DMS 273 (cell line): ENCODE measurements at regions not wholly inside any gene's neighbourhood (a gene's known extent, or its start where the extent isn't known, plus 50 kb on each side); places are given as distances from the start of the nearest gene placed in this dataset.

Experiments
- DNase-seq: peaks from one replicate; lab custom pipeline; 2025; ENCODE audit not compliant: unreplicated experiment; lab: John Stamatoyannopoulos, UW

DNA sequence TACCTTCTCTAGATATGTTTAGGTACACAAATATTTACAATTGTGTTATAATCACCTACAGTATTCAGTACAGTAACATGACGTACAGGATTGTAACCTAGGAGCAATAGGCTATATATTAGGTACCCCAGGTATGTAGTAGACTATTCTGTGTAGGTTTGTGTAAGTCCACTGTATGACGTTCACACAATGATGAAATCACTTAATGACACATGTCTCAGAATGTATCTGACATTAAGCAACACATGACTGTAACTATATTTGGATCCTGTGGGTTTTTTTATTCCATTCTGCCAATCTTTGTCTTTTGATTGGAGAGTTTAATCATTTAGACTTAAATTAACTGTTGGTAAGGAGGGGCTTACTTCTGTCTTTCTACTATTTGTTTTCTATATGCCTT lies 52.1 kb downstream of the STYXL2 start:
- DNase-seq: no peak

GRCh38 chr1:167146903-167147539 lies 53.1 kb downstream of the STYXL2 start:
- DNase-seq: no peak

GRCh38 chr1:167148421-167148820 lies 54.5 kb downstream of the STYXL2 start:
- DNase-seq: peak; percentile 10

DNA sequence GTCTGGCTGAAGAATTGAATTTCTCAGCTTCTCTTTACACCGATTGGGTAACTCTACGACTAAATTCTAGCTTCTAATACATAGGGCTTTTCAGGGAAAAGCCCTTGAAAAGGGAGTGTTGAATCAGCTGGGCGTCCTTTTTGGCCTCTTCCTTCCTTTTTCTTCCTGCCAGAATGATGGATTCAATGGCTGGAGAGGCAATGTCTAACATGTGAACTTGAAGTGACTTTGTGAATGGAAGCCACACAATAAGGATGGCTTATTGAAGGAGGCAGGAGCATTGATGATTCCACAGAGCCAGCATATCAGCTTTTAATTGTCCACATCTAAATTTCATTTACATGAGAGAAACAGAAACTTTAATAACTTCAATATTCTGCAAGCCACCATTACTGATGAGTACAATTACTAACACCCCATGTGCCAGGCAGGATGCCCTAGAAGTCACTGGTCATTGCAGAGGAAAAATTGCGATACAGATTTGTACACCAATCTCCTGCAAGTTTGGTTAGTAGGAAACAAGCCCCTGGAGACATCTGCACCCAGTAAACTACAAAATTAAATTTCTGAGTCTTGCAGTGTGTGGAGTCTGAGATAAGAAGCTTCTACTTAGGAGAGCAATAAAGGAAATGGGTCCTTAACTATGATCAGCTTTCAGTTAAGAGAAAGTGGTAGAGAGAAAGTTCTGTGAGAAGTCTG lies 56.1 kb downstream of the STYXL2 start:
- DNase-seq: no peak

DNA sequence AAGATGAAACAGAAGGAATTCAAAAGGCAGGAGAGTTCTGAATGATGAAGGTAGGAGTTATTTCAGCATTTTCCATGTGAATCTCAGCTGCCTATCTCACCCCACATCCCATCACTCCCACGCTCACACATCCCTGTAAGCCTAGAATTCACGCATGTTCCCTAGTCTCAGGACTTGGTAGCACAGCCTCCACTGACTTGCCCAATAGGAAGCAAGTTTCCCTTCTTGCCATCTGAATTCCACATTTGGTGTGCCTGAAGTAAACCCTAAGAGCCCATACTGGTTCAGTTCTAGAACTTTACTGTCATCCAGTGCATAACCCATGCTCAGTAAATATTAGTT lies 56.6 kb downstream of the STYXL2 start:
- DNase-seq: no peak

GRCh38 chr1:167152192-167152876 lies 58.5 kb downstream of the STYXL2 start:
- DNase-seq: peak; percentile 30

- no peak for DNase-seq
Measured at GRCh38 chr1:167156466-167156865, 62.6 kb downstream of the STYXL2 start.

DNA sequence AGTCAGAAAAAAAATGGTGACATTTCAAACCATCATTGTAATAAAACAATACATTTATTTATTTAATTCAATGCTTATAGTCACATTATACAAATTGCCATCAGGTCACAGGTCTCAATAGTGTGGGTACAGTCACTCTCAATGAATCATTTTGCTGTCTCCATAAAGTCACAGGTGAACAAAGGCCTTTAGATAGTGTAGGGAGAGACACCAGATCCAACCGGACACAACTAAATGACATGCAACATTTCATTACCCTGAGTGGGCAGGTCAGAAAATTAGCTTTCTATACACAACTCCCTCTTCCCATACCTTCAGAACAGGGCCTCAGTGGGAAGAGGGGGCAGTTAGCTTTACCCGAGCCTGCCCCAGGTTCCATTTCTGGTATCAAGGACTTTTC lies 63.2 kb downstream of the STYXL2 start:
- DNase-seq: no peak

GRCh38 chr1:167158111-167158812 lies 62.4 kb upstream of the POU2F1 start:
- DNase-seq: no peak

DNA sequence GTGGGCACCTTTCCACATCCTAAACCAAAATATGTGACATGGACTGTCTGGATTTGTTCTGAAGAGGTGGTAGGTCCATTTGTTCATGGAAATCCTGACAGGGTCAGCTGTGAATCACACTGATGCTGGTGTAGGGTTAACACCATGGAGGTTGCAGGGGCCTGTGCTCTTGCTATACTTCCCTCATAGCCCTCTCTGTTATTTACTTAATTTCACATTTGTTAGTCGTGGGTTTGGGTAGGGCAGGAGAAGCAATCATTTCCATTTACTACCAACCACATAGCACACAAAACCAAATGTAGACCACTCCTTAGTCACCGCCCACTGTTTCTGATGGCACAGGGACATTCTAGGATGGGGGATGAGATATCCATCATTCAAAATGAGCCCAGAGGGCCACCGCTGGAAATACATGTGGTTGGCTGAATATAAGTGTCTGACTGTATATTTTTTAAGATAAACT lies 61.8 kb upstream of the POU2F1 start:
- no peak for DNase-seq

- no peak for DNase-seq
Measured at GRCh38 chr1:167159782-167160181, 60.9 kb upstream of the POU2F1 start.

GRCh38 chr1:167161242-167161641 lies 59.4 kb upstream of the POU2F1 start:
- DNase-seq: no peak

DNA sequence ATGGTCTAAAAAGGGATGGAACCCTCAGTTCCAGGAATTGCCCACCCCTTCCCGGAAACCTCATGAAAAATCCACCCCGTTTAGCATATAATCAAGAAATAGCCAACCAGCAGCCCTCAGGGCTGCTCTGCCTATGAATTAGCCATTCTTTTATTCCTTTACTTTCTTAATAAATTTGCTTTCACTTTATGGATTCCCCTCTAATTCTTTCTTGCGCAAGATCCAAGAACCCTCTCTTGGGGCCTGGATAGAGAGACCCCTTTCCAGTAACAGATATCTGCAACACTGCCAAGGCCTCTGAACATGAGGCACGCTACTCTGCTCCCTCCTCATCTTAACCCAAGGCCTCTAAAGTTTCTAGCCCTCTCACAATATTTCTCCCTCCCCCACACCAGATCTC lies 58.9 kb upstream of the POU2F1 start:
- DNase-seq: no peak

DNA sequence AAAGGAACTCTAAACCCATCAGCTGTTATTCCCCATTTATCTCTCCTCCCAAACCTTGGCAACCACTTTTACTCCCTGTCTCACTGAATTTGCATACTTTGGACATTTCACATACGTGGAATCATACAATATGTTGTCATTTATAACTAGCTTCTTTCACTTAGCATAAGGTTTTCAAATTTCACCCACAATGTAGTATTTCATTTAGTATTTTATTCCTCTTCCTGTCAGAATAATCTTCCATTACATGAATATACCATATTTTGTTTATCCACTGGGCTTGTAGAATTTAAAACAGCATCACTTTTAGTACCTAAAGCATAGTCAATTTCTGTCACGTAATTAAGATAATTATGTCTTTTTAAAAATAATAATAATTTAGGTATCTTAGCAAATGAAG lies 55.5 kb upstream of the POU2F1 start:
- DNase-seq: no peak

DNA sequence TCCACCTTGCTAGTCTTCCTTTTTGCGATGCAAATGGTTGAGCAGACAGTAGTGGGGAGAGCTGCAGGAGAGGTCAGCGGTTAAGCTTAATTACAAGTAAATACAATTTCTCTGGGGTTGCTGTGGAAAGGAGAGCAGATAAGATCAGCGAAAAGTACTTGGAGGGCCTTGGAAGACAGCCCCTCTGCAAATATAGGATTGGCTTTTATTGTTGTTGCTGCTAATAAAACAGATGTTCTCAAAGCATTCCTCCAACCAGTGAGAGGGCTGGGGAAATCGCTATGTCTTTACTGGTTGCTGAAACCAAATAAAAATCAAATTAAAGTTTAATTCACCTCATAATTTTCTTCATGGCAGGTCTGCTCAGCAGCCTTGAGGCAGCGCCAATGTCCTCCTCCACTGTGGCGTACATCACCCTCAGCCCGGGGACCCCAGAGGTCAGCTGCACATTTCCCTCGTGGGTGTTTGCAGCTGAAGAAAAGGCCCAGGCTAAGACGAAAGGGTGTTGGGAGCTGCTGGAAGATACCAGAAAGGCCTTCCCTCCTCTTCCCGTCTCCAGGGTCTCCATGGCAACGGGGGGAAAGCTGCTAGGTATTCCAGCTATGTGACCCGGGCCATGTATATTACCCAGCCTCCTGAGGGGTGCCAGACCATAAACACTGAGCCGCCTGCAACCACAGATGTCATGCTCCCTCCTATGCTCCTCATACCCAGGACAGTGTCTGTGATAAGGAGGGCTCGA lies 54.6 kb upstream of the POU2F1 start:
- peak; percentile 93 for DNase-seq

DNA sequence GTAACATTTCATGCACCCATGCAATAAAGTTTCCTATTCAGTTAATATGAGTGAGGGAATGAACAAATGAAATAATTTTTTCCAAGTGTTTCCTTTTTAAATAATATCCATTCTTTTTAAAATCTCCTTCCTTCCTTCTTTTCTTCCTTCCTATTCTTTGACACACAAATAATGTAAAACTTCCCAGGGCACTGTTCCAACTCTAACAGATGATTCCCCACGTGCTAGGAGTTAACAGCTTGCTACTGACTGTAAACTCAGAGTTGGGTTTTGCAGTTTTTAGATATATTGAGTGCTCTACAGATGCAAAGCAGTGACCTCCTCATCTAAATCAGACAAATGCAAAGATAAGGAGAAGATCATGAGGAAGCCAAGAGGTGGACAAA lies 54.0 kb upstream of the POU2F1 start:
- DNase-seq: peak; percentile 91

- no peak for DNase-seq
Measured at GRCh38 chr1:167168424-167168823, 52.3 kb upstream of the POU2F1 start.

DNA sequence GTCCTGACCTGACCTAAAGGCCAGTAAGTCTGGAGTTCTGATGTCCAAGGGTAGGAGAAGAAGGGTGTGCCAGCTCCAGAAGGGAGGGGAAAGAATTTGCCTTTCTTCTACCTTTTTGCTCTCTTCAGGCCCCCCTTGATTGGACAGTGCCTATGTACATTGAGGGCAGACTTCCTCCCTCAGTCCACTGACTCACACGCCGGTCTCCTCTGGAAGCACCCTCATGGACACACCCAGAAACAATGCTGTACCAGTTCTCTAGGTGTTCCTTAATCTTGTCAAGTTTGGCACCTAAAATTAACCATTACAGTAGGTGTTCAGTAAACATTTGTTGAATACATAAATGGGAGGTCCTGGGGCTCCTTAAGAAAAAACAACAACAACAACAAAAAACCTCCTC lies 51.0 kb upstream of the POU2F1 start:
- no peak for DNase-seq
